ENCODE measurements at regions not wholly inside any gene's neighbourhood (a gene's known extent, or its start where the extent isn't known, plus 50 kb on each side); places are given as distances from the start of the nearest gene placed in this dataset.

- TF ChIP-seq RAD21 (IDR thresholded peaks at IDR 0.05 in 1 of 2, conservative IDR thresholded peaks at IDR 0.05 in 1 of 2; ENCODE audit: low read depth in 2 of 2, low read length in 2 of 2) (no peak), SIN3A (conservative IDR thresholded peaks at IDR 0.05 in 1 of 2, IDR thresholded peaks at IDR 0.05 in 1 of 2; ENCODE audit: low read depth in 1 of 2, low read length in 2 of 2) (no peak), TAF1 (IDR thresholded peaks at IDR 0.05; ENCODE audit: low read depth, low read length) (no peak), POLR2A (IDR thresholded peaks at IDR 0.05; ENCODE audit: control extremely low read depth in 1 of 2, low read depth in 2 of 2, low read length in 2 of 2) (no peak), KDM1A (IDR thresholded peaks at IDR 0.05; ENCODE audit: borderline replicate concordance, low read length) (no peak), EZH2 (IDR thresholded peaks at IDR 0.05; ENCODE audit: low read depth, low read length, severe bottlenecking) (no peak), USF2 (IDR thresholded peaks at IDR 0.05; ENCODE audit: low read length) (no peak), SP1 (IDR thresholded peaks at IDR 0.05; ENCODE audit: low read depth, low read length) (no peak), TCF12 (IDR thresholded peaks at IDR 0.05; ENCODE audit: low read depth, low read length) (no peak), EP300 (IDR thresholded peaks at IDR 0.05; ENCODE audit: borderline replicate concordance in 1 of 2, low read depth in 2 of 2, low read length in 2 of 2) (no peak)
- TF ChIP-seq, protein P1, sequence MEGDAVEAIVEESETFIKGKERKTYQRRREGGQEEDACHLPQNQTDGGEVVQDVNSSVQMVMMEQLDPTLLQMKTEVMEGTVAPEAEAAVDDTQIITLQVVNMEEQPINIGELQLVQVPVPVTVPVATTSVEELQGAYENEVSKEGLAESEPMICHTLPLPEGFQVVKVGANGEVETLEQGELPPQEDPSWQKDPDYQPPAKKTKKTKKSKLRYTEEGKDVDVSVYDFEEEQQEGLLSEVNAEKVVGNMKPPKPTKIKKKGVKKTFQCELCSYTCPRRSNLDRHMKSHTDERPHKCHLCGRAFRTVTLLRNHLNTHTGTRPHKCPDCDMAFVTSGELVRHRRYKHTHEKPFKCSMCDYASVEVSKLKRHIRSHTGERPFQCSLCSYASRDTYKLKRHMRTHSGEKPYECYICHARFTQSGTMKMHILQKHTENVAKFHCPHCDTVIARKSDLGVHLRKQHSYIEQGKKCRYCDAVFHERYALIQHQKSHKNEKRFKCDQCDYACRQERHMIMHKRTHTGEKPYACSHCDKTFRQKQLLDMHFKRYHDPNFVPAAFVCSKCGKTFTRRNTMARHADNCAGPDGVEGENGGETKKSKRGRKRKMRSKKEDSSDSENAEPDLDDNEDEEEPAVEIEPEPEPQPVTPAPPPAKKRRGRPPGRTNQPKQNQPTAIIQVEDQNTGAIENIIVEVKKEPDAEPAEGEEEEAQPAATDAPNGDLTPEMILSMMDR (IDR thresholded peaks at IDR 0.05; ENCODE audit: control extremely low read depth in 1 of 3, insufficient read depth in 1 of 3, low read depth in 1 of 3, low read length in 3 of 3): no peak
Observed at GRCh38 chr5:72599519-72600370, 92.5 kb upstream of the ZNF366 start.

All from H1 (cell line).